OCI-LY1 (cell line): ENCODE measurements at regions not wholly inside any gene's neighbourhood (a gene's known extent, or its start where the extent isn't known, plus 50 kb on each side); places are given as distances from the start of the nearest gene placed in this dataset.

Experiments used
- H2AFZ ChIP-seq: fragments of 200-600 bp; sonication (generic), shearing (Covaris generic); 2 replicates; pipeline ENCODE4 v1.6.0; 2014; ENCODE audit warnings: antibody characterized with exemption, mild to moderate bottlenecking, low read length
- H3F3A ChIP-seq: fragments of 200-600 bp; sonication (generic), shearing (Covaris generic); 2 replicates; pipeline ENCODE4 v1.6.0; 2014; ENCODE audit warnings: mild to moderate bottlenecking, antibody characterized with exemption, low read length, moderate library complexity; ENCODE audit not compliant: insufficient read depth
- H3K27ac ChIP-seq: fragments of 200-600 bp; sonication (generic); 2 replicates; pipeline ENCODE4 v1.5.1; 2014; ENCODE audit warnings: low read length, mixed run types, mild to moderate bottlenecking, low read depth; ENCODE audit not compliant: poor library complexity, severe bottlenecking
- H3K27me3 ChIP-seq: fragments of 200-600 bp; sonication (generic); 2 replicates; pipeline ENCODE4 v1.6.0; 2014; ENCODE audit warnings: antibody characterized with exemption, mild to moderate bottlenecking, low read length, moderate library complexity; ENCODE audit not compliant: insufficient read depth
- H3K36me3 ChIP-seq: fragments of 200-600 bp; sonication (generic); 2 replicates; pipeline ENCODE4 v1.6.1; 2014; ENCODE audit warnings: mild to moderate bottlenecking, antibody characterized with exemption, low read length, moderate library complexity, mixed read lengths; ENCODE audit not compliant: insufficient read depth
- H3K4me1 ChIP-seq: fragments of 200-600 bp; sonication (generic); 2 replicates; pipeline ENCODE4 v1.5.1; 2014; ENCODE audit warnings: mild to moderate bottlenecking, low read length, moderate library complexity; ENCODE audit not compliant: insufficient read depth, severe bottlenecking
- H3K4me2 ChIP-seq: fragments of 200-600 bp; sonication (generic), shearing (Covaris generic); 2 replicates; pipeline ENCODE4 v1.6.1; 2014; ENCODE audit warnings: low read length
- H3K4me3 ChIP-seq: fragments of 200-600 bp; sonication (generic); 2 replicates; pipeline ENCODE4 v1.5.1; 2014; ENCODE audit warnings: low read length, low read depth, mild to moderate bottlenecking, mixed read lengths; ENCODE audit not compliant: poor library complexity, severe bottlenecking
- H3K79me2 ChIP-seq: fragments of 200-600 bp; shearing (Covaris generic); 2 replicates; pipeline ENCODE4 v1.6.1; 2016; ENCODE audit warnings: mixed run types, low read length, mixed read lengths; ENCODE audit not compliant: insufficient read depth
- H3K9ac ChIP-seq: fragments of 200-600 bp; sonication (generic), shearing (Covaris generic); 2 replicates; pipeline ENCODE4 v1.6.1; 2014; ENCODE audit warnings: mild to moderate bottlenecking, low read length, mixed read lengths
- H3K9me2 ChIP-seq: fragments of 200-600 bp; sonication (generic), shearing (Covaris generic); 2 replicates; pipeline ENCODE4 v1.6.1; 2014; ENCODE audit warnings: low read depth, mild to moderate bottlenecking, low read length, mixed read lengths
- H3K9me3 ChIP-seq: fragments of 200-600 bp; shearing (Covaris generic); 2 replicates; pipeline ENCODE4 v1.6.1; 2014; ENCODE audit warnings: low read length, mixed read lengths
- H4K20me1 ChIP-seq: fragments of 200-600 bp; sonication (generic), shearing (Covaris generic); 2 replicates; pipeline ENCODE4 v1.6.0; 2016; ENCODE audit warnings: mild to moderate bottlenecking, low read length; ENCODE audit not compliant: insufficient read depth
- EZH2 ChIP-seq: fragments of 200-600 bp; sonication (generic), shearing (Covaris generic); IDR thresholded peaks from 2 replicates; pipeline ENCODE4 v1.8.0; 2017; ENCODE audit warnings: borderline replicate concordance, mixed run types, mild to moderate bottlenecking, antibody characterized with exemption, low read length, moderate library complexity, mixed read lengths
- TF ChIP-seq, protein P1 (sequence below): fragments of 200-600 bp; sonication (generic), shearing (Covaris generic); IDR thresholded peaks from 2 replicates; pipeline ENCODE4 v1.5.1; 2017; ENCODE audit warnings: mild to moderate bottlenecking, antibody characterized with exemption, low read length, moderate library complexity, mixed read lengths

DNA sequence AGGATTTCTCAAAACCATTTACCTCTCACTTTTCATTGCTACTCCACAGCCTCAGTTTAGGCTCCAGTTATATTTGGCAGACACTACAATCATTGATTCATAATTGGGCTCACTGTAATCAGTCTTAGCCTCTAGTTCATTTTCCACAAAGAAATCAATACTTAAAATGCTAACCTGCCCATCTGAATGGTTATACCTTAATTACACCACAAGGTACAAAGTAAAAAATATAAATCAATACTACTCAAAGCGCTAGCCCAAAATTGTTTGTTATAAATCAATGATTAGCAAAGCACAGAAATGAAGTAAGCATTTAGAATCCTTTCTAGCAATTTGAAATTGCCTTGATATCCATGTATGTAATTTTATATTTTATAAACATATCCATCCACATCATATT lies 222.6 kb upstream of the NDST3 start:
- H3K9me2 ChIP-seq: no peaks in the 10 kb centered on the region
- H3K36me3 ChIP-seq: no peaks in the 10 kb centered on the region
- H3K27ac ChIP-seq: no peak overlapping the region
- no peak for TF ChIP-seq EZH2
- TF ChIP-seq, protein P1, sequence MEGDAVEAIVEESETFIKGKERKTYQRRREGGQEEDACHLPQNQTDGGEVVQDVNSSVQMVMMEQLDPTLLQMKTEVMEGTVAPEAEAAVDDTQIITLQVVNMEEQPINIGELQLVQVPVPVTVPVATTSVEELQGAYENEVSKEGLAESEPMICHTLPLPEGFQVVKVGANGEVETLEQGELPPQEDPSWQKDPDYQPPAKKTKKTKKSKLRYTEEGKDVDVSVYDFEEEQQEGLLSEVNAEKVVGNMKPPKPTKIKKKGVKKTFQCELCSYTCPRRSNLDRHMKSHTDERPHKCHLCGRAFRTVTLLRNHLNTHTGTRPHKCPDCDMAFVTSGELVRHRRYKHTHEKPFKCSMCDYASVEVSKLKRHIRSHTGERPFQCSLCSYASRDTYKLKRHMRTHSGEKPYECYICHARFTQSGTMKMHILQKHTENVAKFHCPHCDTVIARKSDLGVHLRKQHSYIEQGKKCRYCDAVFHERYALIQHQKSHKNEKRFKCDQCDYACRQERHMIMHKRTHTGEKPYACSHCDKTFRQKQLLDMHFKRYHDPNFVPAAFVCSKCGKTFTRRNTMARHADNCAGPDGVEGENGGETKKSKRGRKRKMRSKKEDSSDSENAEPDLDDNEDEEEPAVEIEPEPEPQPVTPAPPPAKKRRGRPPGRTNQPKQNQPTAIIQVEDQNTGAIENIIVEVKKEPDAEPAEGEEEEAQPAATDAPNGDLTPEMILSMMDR: no peak
- no peak overlapping the region for H2AFZ ChIP-seq
- no peaks in the 10 kb centered on the region for H3K9me3 ChIP-seq
- no peaks in the 10 kb centered on the region for H3K27me3 ChIP-seq
- H3K4me1 ChIP-seq: no peaks in the 10 kb centered on the region
- no peak overlapping the region for H3K4me2 ChIP-seq
- H3K9ac ChIP-seq: no peak overlapping the region
- no peak overlapping the region for H3K4me3 ChIP-seq
- no peaks in the 10 kb centered on the region for H3K79me2 ChIP-seq
- H3F3A ChIP-seq: no peaks in the 10 kb centered on the region
- H4K20me1 ChIP-seq: no peaks in the 10 kb centered on the region

DNA sequence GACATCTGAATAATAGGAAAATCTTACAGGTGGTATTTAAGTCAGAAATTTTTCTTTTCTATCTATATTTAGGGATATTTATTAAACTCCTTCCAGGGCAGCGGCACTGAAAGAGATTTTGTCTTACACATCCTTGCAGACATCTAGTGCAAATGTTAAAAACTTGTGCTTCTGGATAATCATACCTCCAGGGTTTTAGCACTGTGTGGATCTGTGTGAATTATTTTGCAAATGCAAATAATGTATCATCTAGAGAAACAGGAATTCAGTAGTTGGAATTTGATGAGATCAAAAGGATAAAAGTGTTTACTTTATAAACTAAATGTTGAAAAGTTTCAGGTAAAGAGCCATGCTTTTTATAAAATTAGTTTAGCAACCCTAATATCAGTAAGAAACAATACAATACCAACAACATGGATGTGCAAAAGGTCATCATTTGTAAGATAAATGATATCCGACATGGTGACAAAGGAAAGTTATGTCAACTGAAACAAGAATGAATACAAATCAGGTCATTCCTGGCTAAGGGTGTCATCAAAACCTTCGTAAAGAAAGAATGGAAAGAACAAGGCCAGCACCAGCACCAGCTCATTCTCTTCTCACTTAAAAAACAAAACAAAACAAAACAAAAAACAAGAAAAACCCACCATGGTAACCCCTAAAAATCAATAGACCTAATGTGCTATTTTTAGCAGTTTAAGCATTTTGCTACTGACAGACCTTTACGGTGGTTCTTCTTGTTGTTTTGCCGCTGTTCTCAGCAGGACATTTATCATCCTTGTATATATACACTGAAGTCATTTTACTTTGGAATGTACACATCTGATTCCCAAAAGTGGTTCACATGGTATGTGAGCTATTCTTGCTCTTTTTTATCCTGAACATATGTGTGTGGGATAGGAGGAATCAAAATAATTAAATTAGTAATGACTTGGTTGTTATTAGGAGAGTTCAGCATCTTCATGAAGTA lies 219.7 kb upstream of the NDST3 start:
- Histone ChIP-seq H3K27me3 (no peaks in the 10 kb centered on the region), H3F3A (no peaks in the 10 kb centered on the region), H3K36me3 (no peaks in the 10 kb centered on the region), H3K9ac (no peak overlapping the region), H3K9me2 (no peaks in the 10 kb centered on the region), H2AFZ (no peak overlapping the region), H3K9me3 (no peaks in the 10 kb centered on the region), H4K20me1 (no peaks in the 10 kb centered on the region), H3K4me1 (no peaks in the 10 kb centered on the region), H3K4me2 (no peak overlapping the region), H3K79me2 (no peaks in the 10 kb centered on the region), H3K4me3 (no peak overlapping the region), H3K27ac (no peak overlapping the region)
- TF ChIP-seq, protein P1: no peak
- TF ChIP-seq EZH2: no peak

DNA sequence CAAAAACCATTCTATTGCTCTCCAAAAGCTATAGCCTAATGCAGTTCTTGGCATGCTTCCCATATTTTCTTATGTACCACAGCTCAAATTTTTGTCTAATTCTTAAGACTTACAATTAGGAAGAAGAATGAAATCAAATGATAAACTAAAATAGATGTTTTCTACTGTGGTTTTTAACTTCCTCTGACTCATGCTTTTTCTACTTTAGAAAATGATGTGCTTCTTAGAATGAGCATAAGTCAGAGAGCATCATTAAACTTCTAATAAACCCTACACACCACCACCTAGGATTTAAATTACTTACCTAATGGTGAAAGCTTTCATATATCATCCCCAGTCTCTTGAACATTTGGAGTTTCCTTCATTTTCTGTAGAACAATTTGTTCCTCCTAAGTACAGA lies 217.0 kb upstream of the NDST3 start:
- no peaks in the 10 kb centered on the region for H3K9me3 ChIP-seq
- H3K79me2 ChIP-seq: no peaks in the 10 kb centered on the region
- no peak overlapping the region for H3K27ac ChIP-seq
- no peak overlapping the region for H3K4me2 ChIP-seq
- no peaks in the 10 kb centered on the region for H3F3A ChIP-seq
- no peaks in the 10 kb centered on the region for H4K20me1 ChIP-seq
- no peaks in the 10 kb centered on the region for H3K9me2 ChIP-seq
- TF ChIP-seq, protein P1: no peak
- TF ChIP-seq EZH2: no peak
- H3K36me3 ChIP-seq: no peaks in the 10 kb centered on the region
- no peaks in the 10 kb centered on the region for H3K4me1 ChIP-seq
- no peak overlapping the region for H3K4me3 ChIP-seq
- H3K9ac ChIP-seq: no peak overlapping the region
- H2AFZ ChIP-seq: no peak overlapping the region
- H3K27me3 ChIP-seq: no peaks in the 10 kb centered on the region
